ENCODE measurements at regions not wholly inside any gene's neighbourhood (a gene's known extent, or its start where the extent isn't known, plus 50 kb on each side); places are given as distances from the start of the nearest gene placed in this dataset.
"Not testable (repeated sequence)": the region's sequence is repeated elsewhere in the genome, so short reads cannot be mapped to it uniquely, and the experiment has no call there.

- no peak for DNase-seq (ENCODE audit: low spot score)
Measured at GRCh38 chr3:164113371-164114332, 964.6 kb downstream of the SI start.

- no peak for DNase-seq (ENCODE audit: low spot score)
Measured at GRCh38 chr3:164096352-164096751, 981.9 kb downstream of the SI start.

GRCh38 chr3:164095949-164096348, 982.3 kb downstream of the SI start:
- DNase-seq (ENCODE audit: low spot score), result no peak

GRCh38 chr3:164095279-164095678, 983.0 kb downstream of the SI start:
- DNase-seq (ENCODE audit: low spot score), result no peak

- DNase-seq (ENCODE audit: low spot score), result no peak
Measured at GRCh38 chr3:164094546-164094945, 983.8 kb downstream of the SI start.

GRCh38 chr3:164080208-164080607, 998.1 kb downstream of the SI start:
- no peak for DNase-seq (ENCODE audit: low spot score)

GRCh38 chr3:164064298-164064697, 1014.0 kb downstream of the SI start:
- no peak for DNase-seq (ENCODE audit: low spot score)

- DNase-seq (ENCODE audit: low spot score), result no peak
Measured at GRCh38 chr3:164060923-164061322, 1017.4 kb downstream of the SI start.

GRCh38 chr3:164049847-164050246, 1028.4 kb downstream of the SI start:
- no peak for DNase-seq (ENCODE audit: low spot score)

GRCh38 chr3:164048451-164048850, 1029.8 kb downstream of the SI start:
- no peak for DNase-seq (ENCODE audit: low spot score)

- no peak for DNase-seq (ENCODE audit: low spot score)
Measured at GRCh38 chr3:164040991-164041390, 1037.3 kb downstream of the SI start.

- DNase-seq (ENCODE audit: low spot score), result no peak
Measured at GRCh38 chr3:164030194-164030593, 1048.1 kb downstream of the SI start.

- DNase-seq (ENCODE audit: low spot score), result peak; percentile 27
Measured at GRCh38 chr3:164024786-164025185, 1053.5 kb downstream of the SI start.

GRCh38 chr3:164023480-164023879, 1054.8 kb downstream of the SI start:
- no peak for DNase-seq (ENCODE audit: low spot score)

- no peak for DNase-seq (ENCODE audit: low spot score)
Measured at GRCh38 chr3:164018500-164018899, 1059.8 kb downstream of the SI start.

GRCh38 chr3:164007765-164008164, 1070.5 kb downstream of the SI start:
- no peak for DNase-seq (ENCODE audit: low spot score)

- no peak for DNase-seq (ENCODE audit: low spot score)
Measured at GRCh38 chr3:164004205-164004604, 1074.1 kb downstream of the SI start.

GRCh38 chr3:164003016-164003415, 1075.3 kb downstream of the SI start:
- not testable (repeated sequence) for DNase-seq (ENCODE audit: low spot score)

- DNase-seq (ENCODE audit: low spot score), result no peak
Measured at GRCh38 chr3:163983940-163984339, 1094.4 kb downstream of the SI start.

GRCh38 chr3:163971861-163972260, 1106.4 kb downstream of the SI start:
- DNase-seq (ENCODE audit: low spot score), result no peak

- DNase-seq (ENCODE audit: low spot score), result no peak
Measured at GRCh38 chr3:163957072-163957471, 1121.2 kb downstream of the SI start.

- DNase-seq (ENCODE audit: low spot score), result no peak
Measured at GRCh38 chr3:163953526-163953925, 1124.8 kb downstream of the SI start.

- no peak for DNase-seq (ENCODE audit: low spot score)
Measured at GRCh38 chr3:163952499-163952898, 1125.8 kb downstream of the SI start.
